Choroid plexus epithelial cell (primary cell): ENCODE measurements at regions not wholly inside any gene's neighbourhood (a gene's known extent, or its start where the extent isn't known, plus 50 kb on each side); places are given as distances from the start of the nearest gene placed in this dataset.
"Not testable (repeated sequence)": the region's sequence is repeated elsewhere in the genome, so short reads cannot be mapped to it uniquely, and the experiment has no call there.

Experiments used
- DNase-seq: peaks from one replicate; pipeline ENCODE4 v3.0.0-alpha.2; 2010; ENCODE audit warnings: low read depth
- H3K4me3 ChIP-seq: 2 replicates; pipeline ENCODE4 v1.5.1; 2011; ENCODE audit warnings: low read depth, mild to moderate bottlenecking, control low read depth, low read length, moderate library complexity
- TF ChIP-seq, protein P1 (sequence below): conservative IDR thresholded peaks from 2 replicates; pipeline ENCODE4 v1.5.1; 2011; ENCODE audit warnings: low read depth, mild to moderate bottlenecking, control low read depth, inconsistent platforms, low read length, moderate library complexity

- TF ChIP-seq, protein P1, sequence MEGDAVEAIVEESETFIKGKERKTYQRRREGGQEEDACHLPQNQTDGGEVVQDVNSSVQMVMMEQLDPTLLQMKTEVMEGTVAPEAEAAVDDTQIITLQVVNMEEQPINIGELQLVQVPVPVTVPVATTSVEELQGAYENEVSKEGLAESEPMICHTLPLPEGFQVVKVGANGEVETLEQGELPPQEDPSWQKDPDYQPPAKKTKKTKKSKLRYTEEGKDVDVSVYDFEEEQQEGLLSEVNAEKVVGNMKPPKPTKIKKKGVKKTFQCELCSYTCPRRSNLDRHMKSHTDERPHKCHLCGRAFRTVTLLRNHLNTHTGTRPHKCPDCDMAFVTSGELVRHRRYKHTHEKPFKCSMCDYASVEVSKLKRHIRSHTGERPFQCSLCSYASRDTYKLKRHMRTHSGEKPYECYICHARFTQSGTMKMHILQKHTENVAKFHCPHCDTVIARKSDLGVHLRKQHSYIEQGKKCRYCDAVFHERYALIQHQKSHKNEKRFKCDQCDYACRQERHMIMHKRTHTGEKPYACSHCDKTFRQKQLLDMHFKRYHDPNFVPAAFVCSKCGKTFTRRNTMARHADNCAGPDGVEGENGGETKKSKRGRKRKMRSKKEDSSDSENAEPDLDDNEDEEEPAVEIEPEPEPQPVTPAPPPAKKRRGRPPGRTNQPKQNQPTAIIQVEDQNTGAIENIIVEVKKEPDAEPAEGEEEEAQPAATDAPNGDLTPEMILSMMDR: no peak
- no peak for DNase-seq
- H3K4me3 ChIP-seq: no peak overlapping the region
Observed at GRCh38 chr5:53733853-53734252, 173.4 kb downstream of the NDUFS4 start.

DNA sequence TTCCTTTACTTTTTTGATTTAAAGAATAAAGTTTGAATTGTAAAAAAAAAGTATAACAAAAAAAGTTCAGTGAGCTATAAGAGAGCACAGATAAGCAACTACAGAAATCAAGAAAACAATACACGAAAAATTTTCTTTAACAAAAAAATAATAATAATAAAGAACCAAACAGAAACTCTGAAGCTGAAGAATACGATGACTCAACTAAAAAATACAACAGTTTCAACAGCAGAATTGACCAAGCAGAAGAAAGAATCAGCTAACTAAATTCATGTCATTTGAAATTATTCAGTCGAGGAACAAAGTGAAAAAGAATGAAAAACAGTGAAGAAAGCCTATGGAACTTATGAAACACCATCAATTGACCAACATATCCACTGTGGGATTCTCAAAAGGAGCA lies 177.7 kb downstream of the NDUFS4 start:
- TF ChIP-seq, protein P1: no peak
- H3K4me3 ChIP-seq: no peak overlapping the region
- DNase-seq: no peak

- no peak overlapping the region for H3K4me3 ChIP-seq
- TF ChIP-seq, protein P1: no peak
- DNase-seq: no peak
Observed at GRCh38 chr5:53739111-53739510, 178.7 kb downstream of the NDUFS4 start.

- H3K4me3 ChIP-seq: no peak overlapping the region
- TF ChIP-seq, protein P1: no peak
- DNase-seq: peak; percentile 13
Observed at GRCh38 chr5:53749621-53750020, 189.2 kb downstream of the NDUFS4 start.

- DNase-seq, H3K4me3 ChIP-seq: not testable (repeated sequence)
Observed at GRCh38 chr5:53752282-53752681, 191.8 kb downstream of the NDUFS4 start.

DNA sequence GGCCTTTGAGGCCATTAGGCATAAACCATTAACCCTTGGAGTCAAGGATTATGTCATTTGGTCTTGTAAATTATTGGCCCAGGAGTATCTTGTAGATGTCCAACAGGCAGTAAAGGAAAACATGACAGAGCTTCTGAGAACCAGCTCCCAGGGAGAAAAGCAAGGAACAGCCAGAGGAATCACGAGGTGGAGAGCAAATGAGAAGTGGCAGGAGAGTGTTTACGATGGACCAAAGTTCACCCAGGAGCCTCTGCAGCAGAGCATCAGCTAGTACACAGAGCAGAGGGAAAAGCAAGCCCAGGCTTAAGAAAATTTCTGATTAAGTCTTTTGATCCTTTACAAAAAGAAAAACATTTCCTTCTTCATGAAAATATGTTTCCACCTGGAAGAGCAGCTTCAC lies 206.2 kb downstream of the NDUFS4 start:
- TF ChIP-seq, protein P1: no peak
- no peak overlapping the region for H3K4me3 ChIP-seq
- DNase-seq: no peak

- TF ChIP-seq, protein P1: no peak
- no peak overlapping the region for H3K4me3 ChIP-seq
- DNase-seq: no peak
Observed at GRCh38 chr5:53777864-53778618, 217.6 kb downstream of the NDUFS4 start.
